ENCODE measurements at regions not wholly inside any gene's neighbourhood (a gene's known extent, or its start where the extent isn't known, plus 50 kb on each side); places are given as distances from the start of the nearest gene placed in this dataset.
"Not testable (repeated sequence)": the region's sequence is repeated elsewhere in the genome, so short reads cannot be mapped to it uniquely, and the experiment has no call there.

GRCh38 chr4:187750652-187751051, 244.9 kb upstream of the ZFP42 start:
- not testable (repeated sequence) for TF ChIP-seq CTCF (conservative IDR thresholded peaks at IDR 0.05 in 1 of 2, IDR thresholded peaks at IDR 0.05 in 1 of 2; ENCODE audit: extremely low read depth in 1 of 2, insufficient read depth in 1 of 2, low read depth in 1 of 2, low read length in 2 of 2); EZH2 (IDR thresholded peaks at IDR 0.05; ENCODE audit: borderline replicate concordance, low read length)

Measured in mammary epithelial cell (primary cell).